GM12878 (cell line): ENCODE measurements at regions not wholly inside any gene's neighbourhood (a gene's known extent, or its start where the extent isn't known, plus 50 kb on each side); places are given as distances from the start of the nearest gene placed in this dataset.

ENCODE experiments used
- ATAC-seq: fragments of 200-7000 bp; cut with Tn5 transposase; 3 replicates; pipeline ENCODE4 v1.9.1; 2020; ENCODE audit warnings: mild to moderate bottlenecking, moderate library complexity
- BruUV-seq: library from RNA; stranded (reverse); fragments of 400-500 nt; replicated peaks from 2 replicates; lab custom pipeline; 2021; lab: Mats Ljungman, UMichigan
- CTCF ChIA-PET: fragments of 300-600 bp; sonication (Branson Sonifier 250); formaldehyde crosslinking; extraction: SDS; loops from one replicate; lab custom pipeline; 2021; ENCODE audit warnings: inconsistent platforms; lab: Yijun Ruan, JAX
- POLR2A ChIA-PET: fragments of 350-600 bp; formaldehyde crosslinking; extraction: SDS; loops from one replicate; lab custom pipeline; 2021; ENCODE audit warnings: inconsistent platforms; lab: Charles Lee
- RAD21 ChIA-PET: fragments of 300-600 bp; sonication (Branson Sonifier 250); formaldehyde crosslinking; loops from one replicate; lab custom pipeline; 2023; ENCODE audit warnings: antibody characterized with exemption; ENCODE audit not compliant: unreplicated experiment; lab: Charles Lee
- SMC1A ChIA-PET: fragments of 300-600 bp; sonication (Branson Sonifier 250); formaldehyde crosslinking; loops from one replicate; lab custom pipeline; 2023; ENCODE audit not compliant: unreplicated experiment, uncharacterized antibody; lab: Charles Lee
- DNase-seq: peaks from one replicate; pipeline ENCODE4 v3.0.0-alpha.2; 2011; ENCODE audit warnings: low read depth, low spot score
- FAIRE-seq: peaks from 3 replicates; lab custom pipeline; 2011; peaks lifted over from hg19 to GRCh38; lab: Jason Lieb, UNC
- H2AFZ ChIP-seq: 2 replicates; pipeline ENCODE4 v1.6.0; 2011; ENCODE audit warnings: low read depth, low read length, control low read depth; ENCODE audit not compliant: control insufficient read depth
- H3K27ac ChIP-seq: 2 replicates; pipeline ENCODE4 v1.5.1; 2011; ENCODE audit warnings: control low read depth; ENCODE audit not compliant: control insufficient read depth, insufficient read depth
- H3K27me3 ChIP-seq, 2 experiments: replicated peaks in 1 of 2; 2 replicates each; pipeline versions ENCODE4 v1.6.0 to v1.6.1; 2011; ENCODE audit warnings: low read length in 1 of 2; ENCODE audit not compliant: control insufficient read depth in 2 of 2, insufficient read depth in 2 of 2
- H3K36me3 ChIP-seq, 2 experiments: 2 replicates each; pipeline ENCODE4 v1.5.1; 2011; ENCODE audit warnings: low read length in 1 of 2; ENCODE audit not compliant: control insufficient read depth in 2 of 2, insufficient read depth in 2 of 2
- H3K4me1 ChIP-seq: 2 replicates; pipeline ENCODE4 v1.6.1; 2011; ENCODE audit warnings: mild to moderate bottlenecking, low read length, moderate library complexity, mixed read lengths; ENCODE audit not compliant: control insufficient read depth, insufficient read depth
- H3K4me2 ChIP-seq: 2 replicates; pipeline ENCODE4 v1.6.0; 2011; ENCODE audit warnings: control low read depth; ENCODE audit not compliant: control insufficient read depth, insufficient read depth
- H3K4me3 ChIP-seq: fragments of 200-600 bp; sonication (generic); 2 replicates; pipeline ENCODE4 v1.5.1; 2016
- H3K79me2 ChIP-seq: 2 replicates; pipeline ENCODE4 v1.6.0; 2011; ENCODE audit warnings: low read length; ENCODE audit not compliant: control insufficient read depth, insufficient read depth
- H3K9ac ChIP-seq: 2 replicates; pipeline ENCODE4 v1.8.0; 2011; ENCODE audit warnings: low read length, control low read depth, mixed read lengths; ENCODE audit not compliant: control insufficient read depth, insufficient read depth
- H3K9me3 ChIP-seq: replicated peaks from 3 replicates; pipeline ENCODE4 v1.5.1; 2011; ENCODE audit warnings: mild to moderate bottlenecking, low read length; ENCODE audit not compliant: control insufficient read depth, insufficient read depth
- H4K20me1 ChIP-seq: 2 replicates; pipeline ENCODE4 v1.6.0; 2011; ENCODE audit not compliant: control insufficient read depth, insufficient read depth
- BMI1 ChIP-seq: fragments of 450-650 bp; IDR thresholded peaks from 2 replicates; pipeline ENCODE4 v1.6.1; 2016; ENCODE audit warnings: mild to moderate bottlenecking, moderate library complexity, borderline replicate concordance
- CBFB ChIP-seq: IDR thresholded peaks from 2 replicates; pipeline ENCODE4 v1.6.1; 2016; ENCODE audit warnings: antibody characterized with exemption, low read depth
- EGR1 ChIP-seq, 2 experiments: IDR thresholded peaks; 1 replicate in 1 of 2; 2 replicates in 1 of 2; pipeline ENCODE4 v1.6.1; 2011 to 2012; ENCODE audit warnings: low read depth in 2 of 2, low read length in 2 of 2, borderline replicate concordance in 1 of 2, mild to moderate bottlenecking in 1 of 2, moderate library complexity in 1 of 2
- IKZF2 ChIP-seq, 2 experiments: fragments of 450-650 bp; IDR thresholded peaks; 2 replicates each; pipeline ENCODE4 v1.6.1; 2017; ENCODE audit warnings: mild to moderate bottlenecking in 2 of 2, moderate library complexity in 2 of 2
- LARP7 ChIP-seq: fragments of 450-650 bp; IDR thresholded peaks from 2 replicates; pipeline ENCODE4 v1.6.1; 2017; ENCODE audit warnings: mild to moderate bottlenecking
- NR2F1 ChIP-seq: fragments of 450-650 bp; conservative IDR thresholded peaks from 2 replicates; pipeline ENCODE4 v1.6.1; 2017; ENCODE audit warnings: mild to moderate bottlenecking
- PML ChIP-seq: IDR thresholded peaks from 2 replicates; pipeline ENCODE4 v1.6.1; 2012; ENCODE audit warnings: low read length, inconsistent platforms
- RAD51 ChIP-seq: fragments of 450-650 bp; IDR thresholded peaks from 2 replicates; pipeline ENCODE4 v1.6.1; 2016; ENCODE audit warnings: moderate library complexity, mild to moderate bottlenecking, inconsistent platforms
- RBBP5 ChIP-seq: fragments of 200-600 bp; sonication (generic); conservative IDR thresholded peaks from 2 replicates; pipeline ENCODE4 v1.6.1; 2016
- STAT1 ChIP-seq: fragments of 450-650 bp; conservative IDR thresholded peaks from 2 replicates; pipeline ENCODE4 v1.6.1; 2014; ENCODE audit warnings: antibody characterized with exemption, mild to moderate bottlenecking
- TAF1 ChIP-seq: IDR thresholded peaks from 2 replicates; pipeline ENCODE4 v1.6.1; 2011; ENCODE audit warnings: mild to moderate bottlenecking, low read depth, low read length, borderline replicate concordance
- YBX1 ChIP-seq: fragments of 450-650 bp; IDR thresholded peaks from 2 replicates; pipeline ENCODE4 v1.6.1; 2016; ENCODE audit warnings: antibody characterized with exemption
- ZNF207 ChIP-seq: fragments of 450-650 bp; IDR thresholded peaks from 2 replicates; pipeline ENCODE4 v1.6.1; 2014; ENCODE audit warnings: antibody characterized with exemption, mild to moderate bottlenecking, borderline replicate concordance
- WGBS: methylation state at CpG from one replicate; pipeline ENCODE4 v1.1.6; 2016; ENCODE audit warnings: low lambda C conversion rate; ENCODE audit not compliant: insufficient replicate concordance, insufficient coverage; ENCODE audit errors: missing lambda C conversion rate; 5-methylcytosine and 5-hydroxymethylcytosine counted together
- in situ Hi-C: fragments of 300-500 bp; cut with MboI; formaldehyde crosslinking; loops from 9 replicates; pipeline ENCODE4 v1.14.3; 2018; ENCODE audit warnings: mixed read lengths
- intact Hi-C: fragments of 100-400 bp; cut with micrococcal nuclease; formaldehyde crosslinking; loops from one replicate; pipeline ENCODE4 v1.14.2; 2022; ENCODE audit not compliant: unreplicated experiment
- TF ChIP-seq, protein P1 (sequence below): IDR thresholded peaks from 2 replicates; pipeline ENCODE4 v1.6.1; 2011; ENCODE audit warnings: mild to moderate bottlenecking, low read depth, low read length, moderate library complexity; ENCODE audit not compliant: insufficient replicate concordance
- TF ChIP-seq, protein P2 (sequence below): IDR thresholded peaks from 2 replicates; pipeline ENCODE4 v1.6.1; 2012; ENCODE audit warnings: low read depth, low read length, improper control_type of control experiment
- TF ChIP-seq, protein P3 (sequence below): fragments of 450-650 bp; IDR thresholded peaks from 2 replicates; pipeline ENCODE4 v1.6.1; 2017; ENCODE audit warnings: borderline replicate concordance

DNA sequence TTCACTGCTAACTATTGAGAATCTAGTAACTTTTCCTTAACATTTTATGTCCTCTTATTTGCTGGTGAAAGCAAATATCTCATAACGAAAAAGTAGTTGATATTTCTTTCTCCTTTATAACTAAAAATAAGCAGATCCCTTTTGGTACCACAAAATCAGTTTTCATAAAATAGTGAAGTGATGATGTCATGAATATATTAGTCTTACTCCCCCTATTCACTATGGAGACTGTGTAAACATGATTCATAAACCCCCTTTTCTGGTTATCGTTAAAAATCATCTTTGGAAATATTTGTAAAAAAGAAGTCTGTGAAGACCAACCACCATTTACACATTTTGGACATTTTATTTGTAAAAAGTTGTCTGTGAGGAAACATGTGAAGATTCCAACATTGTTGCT is 734.9 kb downstream of the NUP35 start:
- ATAC-seq (no peak), DNase-seq (no peak), FAIRE-seq (no peak)
- no peaks in the 10 kb centered on the region for H3K4me1 ChIP-seq
- no peak overlapping the region for H2AFZ ChIP-seq
- no peak overlapping the region for H3K27ac ChIP-seq
- no peaks in the 10 kb centered on the region for H3K27me3 ChIP-seq
- BruUV-seq = no TSS peak
- no peaks in the 10 kb centered on the region for H4K20me1 ChIP-seq
- no peak overlapping the region for H3K4me3 ChIP-seq
- RAD21 ChIA-PET = no interaction called here
- POLR2A ChIA-PET = no interaction called here
- H3K36me3 ChIP-seq = no peaks in the 10 kb centered on the region
- H3K9me3 ChIP-seq = no peaks in the 10 kb centered on the region
- TF ChIP-seq TAF1 = no peak
- TF ChIP-seq, all 136 proteins: peak for 0
- Histone ChIP-seq H3K9ac (no peak overlapping the region), H3K4me2 (no peak overlapping the region), H3K79me2 (no peaks in the 10 kb centered on the region)
- intact Hi-C loops (no loop called here), in situ Hi-C loops (no loop called here)
- WGBS = 9% methylated on average over 2 of the region's 2 CpGs
- ChIA-PET SMC1A (no interaction called here), CTCF (no interaction called here)

- ATAC-seq = no peak
- Histone ChIP-seq H3K27ac (no peak overlapping the region), H3K4me1 (no peaks in the 10 kb centered on the region), H3K4me2 (no peak overlapping the region), H3K9ac (no peak overlapping the region), H3K79me2 (no peaks in the 10 kb centered on the region), H4K20me1 (no peaks in the 10 kb centered on the region), H3K27me3 (no peaks in the 10 kb centered on the region), H2AFZ (no peak overlapping the region), H3K9me3 (no peaks in the 10 kb centered on the region), H3K4me3 (no peak overlapping the region), H3K36me3 (no peaks in the 10 kb centered on the region)
- intact Hi-C loops = no loop called here
- no TSS peak for BruUV-seq
- CTCF ChIA-PET = interaction anchor here (2.0 kb wide), 1 partner anchor 619 kb away, joined by 5 read pairs; no protein-coding TSS in a partner anchor
- in situ Hi-C loops = no loop called here
- WGBS = 26% methylated on average over 2 of the region's 2 CpGs
- POLR2A ChIA-PET = no interaction called here
- no peak for DNase-seq
- SMC1A ChIA-PET = no interaction called here
- FAIRE-seq = no peak
- RAD21 ChIA-PET = no interaction called here
- no peak for TF ChIP-seq ZNF207
- no peak for TF ChIP-seq EGR1 (IDR thresholded peaks at IDR 0.05; ENCODE audit: borderline replicate concordance in 1 of 2, low read depth in 2 of 2, low read length in 2 of 2)
- TF ChIP-seq BMI1 = no peak
- no peak for TF ChIP-seq RAD51
- TF ChIP-seq IKZF2 (IDR thresholded peaks at IDR 0.05) = no peak
- no peak for TF ChIP-seq CBFB
- TF ChIP-seq LARP7 = no peak
- no peak for TF ChIP-seq PML
- no peak for TF ChIP-seq NR2F1
- TF ChIP-seq, protein P1, sequence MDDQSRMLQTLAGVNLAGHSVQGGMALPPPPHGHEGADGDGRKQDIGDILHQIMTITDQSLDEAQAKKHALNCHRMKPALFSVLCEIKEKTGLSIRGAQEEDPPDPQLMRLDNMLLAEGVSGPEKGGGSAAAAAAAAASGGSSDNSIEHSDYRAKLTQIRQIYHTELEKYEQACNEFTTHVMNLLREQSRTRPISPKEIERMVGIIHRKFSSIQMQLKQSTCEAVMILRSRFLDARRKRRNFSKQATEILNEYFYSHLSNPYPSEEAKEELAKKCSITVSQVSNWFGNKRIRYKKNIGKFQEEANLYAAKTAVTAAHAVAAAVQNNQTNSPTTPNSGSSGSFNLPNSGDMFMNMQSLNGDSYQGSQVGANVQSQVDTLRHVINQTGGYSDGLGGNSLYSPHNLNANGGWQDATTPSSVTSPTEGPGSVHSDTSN = no peak
- TF ChIP-seq, protein P2, sequence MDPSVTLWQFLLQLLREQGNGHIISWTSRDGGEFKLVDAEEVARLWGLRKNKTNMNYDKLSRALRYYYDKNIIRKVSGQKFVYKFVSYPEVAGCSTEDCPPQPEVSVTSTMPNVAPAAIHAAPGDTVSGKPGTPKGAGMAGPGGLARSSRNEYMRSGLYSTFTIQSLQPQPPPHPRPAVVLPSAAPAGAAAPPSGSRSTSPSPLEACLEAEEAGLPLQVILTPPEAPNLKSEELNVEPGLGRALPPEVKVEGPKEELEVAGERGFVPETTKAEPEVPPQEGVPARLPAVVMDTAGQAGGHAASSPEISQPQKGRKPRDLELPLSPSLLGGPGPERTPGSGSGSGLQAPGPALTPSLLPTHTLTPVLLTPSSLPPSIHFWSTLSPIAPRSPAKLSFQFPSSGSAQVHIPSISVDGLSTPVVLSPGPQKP = no peak
- TF ChIP-seq, protein P3, sequence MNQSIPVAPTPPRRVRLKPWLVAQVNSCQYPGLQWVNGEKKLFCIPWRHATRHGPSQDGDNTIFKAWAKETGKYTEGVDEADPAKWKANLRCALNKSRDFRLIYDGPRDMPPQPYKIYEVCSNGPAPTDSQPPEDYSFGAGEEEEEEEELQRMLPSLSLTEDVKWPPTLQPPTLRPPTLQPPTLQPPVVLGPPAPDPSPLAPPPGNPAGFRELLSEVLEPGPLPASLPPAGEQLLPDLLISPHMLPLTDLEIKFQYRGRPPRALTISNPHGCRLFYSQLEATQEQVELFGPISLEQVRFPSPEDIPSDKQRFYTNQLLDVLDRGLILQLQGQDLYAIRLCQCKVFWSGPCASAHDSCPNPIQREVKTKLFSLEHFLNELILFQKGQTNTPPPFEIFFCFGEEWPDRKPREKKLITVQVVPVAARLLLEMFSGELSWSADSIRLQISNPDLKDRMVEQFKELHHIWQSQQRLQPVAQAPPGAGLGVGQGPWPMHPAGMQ = no peak
- no peak for TF ChIP-seq YBX1
- no peak for TF ChIP-seq RBBP5
- TF ChIP-seq STAT1 = no peak
These were observed 731.7 kb upstream of the ZNF804A start for GRCh38 chr2:183866666-183867065.
